Stimulated activated CD8-positive, alpha-beta memory T cell treated with anti-CD3 and anti-CD28 coated beads, Interleukin-15, amount 100 ng/mL, for 24 hours (primary cell): ENCODE measurements at regions not wholly inside any gene's neighbourhood (a gene's known extent, or its start where the extent isn't known, plus 50 kb on each side); places are given as distances from the start of the nearest gene placed in this dataset.
"Not testable (repeated sequence)": the region's sequence is repeated elsewhere in the genome, so short reads cannot be mapped to it uniquely, and the experiment has no call there.

Source experiments
- DNase-seq: peaks from one replicate; pipeline ENCODE4 v3.0.0-alpha.2; 2020; ENCODE audit warnings: low read depth

GRCh38 chr16:17939723-17940122, 396.8 kb downstream of the NPIPA8 start:
- no peak for DNase-seq

DNA sequence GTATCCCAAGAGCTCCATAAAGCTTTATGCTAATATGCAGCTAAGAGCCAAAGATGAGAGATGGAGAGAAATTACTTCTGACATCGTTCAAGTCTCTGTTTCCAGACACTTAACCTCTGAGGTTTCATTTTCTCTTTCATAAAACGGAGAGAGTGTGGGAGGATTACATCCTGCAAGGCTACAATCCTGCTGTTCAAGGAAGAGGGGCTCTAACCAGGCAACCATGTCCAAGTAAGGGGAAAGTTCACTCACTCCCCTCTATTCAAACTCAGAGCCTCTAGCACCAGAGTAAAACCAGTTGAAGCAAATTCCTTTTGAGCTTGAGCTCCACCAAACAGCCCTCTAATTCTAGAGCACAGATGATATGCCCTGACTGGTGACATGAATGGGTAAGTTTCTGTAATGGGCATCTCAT, 397.4 kb downstream of the NPIPA8 start:
- DNase-seq = no peak

DNA sequence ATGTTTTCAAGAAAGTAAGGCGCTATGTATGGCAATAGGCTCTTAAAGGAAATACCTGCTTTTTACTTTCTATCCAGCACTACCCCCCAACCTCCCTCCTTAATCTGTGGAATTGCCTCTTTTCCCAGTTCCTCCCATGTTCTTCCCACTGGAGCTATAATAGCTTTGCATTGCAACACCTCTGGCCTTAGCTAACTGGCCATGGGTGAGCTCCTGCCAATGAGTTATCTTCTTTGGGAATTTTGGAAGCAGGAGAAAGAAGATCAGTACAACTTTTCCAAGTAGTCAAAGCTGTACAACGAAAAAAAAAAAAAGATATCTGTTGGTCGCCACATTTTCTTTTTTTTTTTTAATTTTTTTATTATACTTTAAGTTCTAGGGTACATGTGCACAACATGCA, 398.0 kb downstream of the NPIPA8 start:
- DNase-seq = no peak

GRCh38 chr16:17936766-17937402, 399.7 kb downstream of the NPIPA8 start:
- DNase-seq = no peak

- no peak for DNase-seq
These were observed 406.3 kb downstream of the NPIPA8 start for GRCh38 chr16:17930280-17930679.

DNA sequence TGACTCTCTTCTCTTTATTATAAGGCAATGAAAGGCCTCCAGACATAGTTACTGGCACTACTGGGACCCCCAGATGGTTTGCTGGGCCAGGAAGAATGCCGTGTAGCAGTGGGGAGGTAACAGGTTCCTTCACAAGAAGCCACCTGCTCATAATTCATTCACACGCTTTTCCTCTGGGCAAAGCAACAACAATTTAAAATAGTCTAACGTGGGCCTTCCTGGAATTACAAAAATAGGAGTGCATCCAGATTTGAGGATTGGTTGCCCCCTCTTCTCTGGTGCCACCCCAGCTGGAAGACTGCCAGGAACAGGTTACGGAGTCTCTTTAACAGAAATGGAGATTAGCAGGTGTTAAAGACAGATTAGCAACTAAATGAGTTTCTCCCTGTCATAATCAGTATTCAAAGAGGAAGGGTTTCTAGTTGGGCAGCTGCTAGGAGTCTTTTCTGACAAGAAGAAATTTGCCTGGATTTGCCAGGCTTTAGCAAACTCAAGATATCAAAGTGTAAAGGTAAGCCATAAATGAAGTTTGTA, 409.6 kb downstream of the NPIPA8 start:
- no peak for DNase-seq

DNA sequence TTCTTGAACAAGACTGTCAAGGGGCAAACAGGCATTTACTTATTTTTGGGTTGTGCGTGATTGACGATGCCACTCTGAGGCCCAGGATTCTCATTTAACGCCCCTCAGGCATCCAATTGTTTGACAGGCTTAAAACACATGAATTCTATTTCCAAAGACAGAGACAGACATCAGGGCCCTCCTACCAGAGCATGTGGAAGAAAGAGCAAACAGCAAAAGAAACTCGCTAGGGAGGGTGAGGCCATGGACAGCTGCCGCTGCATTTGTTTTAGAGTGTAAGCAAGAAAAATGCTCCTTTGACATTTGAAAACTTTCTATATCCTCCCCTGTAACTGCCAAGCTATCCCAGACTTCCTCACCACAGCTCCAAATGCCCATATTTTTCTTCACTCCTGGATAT, 410.1 kb downstream of the NPIPA8 start:
- DNase-seq = no peak

DNA sequence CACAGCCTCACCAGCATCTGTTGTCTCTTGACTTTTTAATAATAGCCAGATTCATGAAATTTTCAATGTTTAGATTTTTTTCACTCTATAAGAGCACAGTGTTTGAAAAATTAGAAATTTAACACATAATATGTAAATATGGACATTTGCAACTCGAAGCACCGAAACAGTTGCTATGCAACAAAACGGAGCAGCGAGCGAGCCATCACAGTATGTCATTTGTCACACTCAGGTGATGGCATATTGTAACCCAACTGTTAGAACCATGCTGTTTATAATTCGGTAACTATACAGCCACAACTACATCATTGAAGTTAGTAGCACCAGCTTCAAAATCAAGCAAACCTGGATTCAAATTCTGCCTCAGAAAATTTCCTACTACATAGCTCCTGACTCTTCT, 410.8 kb downstream of the NPIPA8 start:
- DNase-seq = no peak

GRCh38 chr16:17921357-17921978, 415.1 kb downstream of the NPIPA8 start:
- peak; percentile 3 for DNase-seq

- no peak for DNase-seq
These were observed 419.1 kb downstream of the NPIPA8 start for GRCh38 chr16:17917316-17918019.

DNA sequence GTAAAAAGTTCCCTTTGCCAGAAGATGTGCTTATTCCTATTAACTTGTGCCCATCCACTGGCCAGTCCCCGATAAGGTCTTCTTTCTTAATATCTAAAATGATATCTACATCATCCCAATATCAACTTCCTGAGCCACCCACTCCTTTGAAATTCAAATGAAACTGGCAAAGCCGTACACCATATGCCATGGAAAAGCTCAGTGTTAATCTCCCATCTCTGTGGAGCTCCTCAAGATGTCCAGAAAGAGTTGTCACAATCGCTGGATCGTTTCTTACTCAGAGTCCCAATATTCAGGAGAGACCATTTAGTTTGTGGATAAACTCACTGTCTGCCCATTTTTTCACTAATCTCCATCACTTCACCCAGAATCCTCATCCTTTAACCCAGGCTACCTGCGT, 420.7 kb downstream of the NPIPA8 start:
- no peak for DNase-seq

GRCh38 chr16:17914168-17914567, 422.4 kb downstream of the NPIPA8 start:
- DNase-seq = no peak

- DNase-seq = not testable (repeated sequence)
These were observed 425.0 kb downstream of the NPIPA8 start for GRCh38 chr16:17911578-17911977.

DNA sequence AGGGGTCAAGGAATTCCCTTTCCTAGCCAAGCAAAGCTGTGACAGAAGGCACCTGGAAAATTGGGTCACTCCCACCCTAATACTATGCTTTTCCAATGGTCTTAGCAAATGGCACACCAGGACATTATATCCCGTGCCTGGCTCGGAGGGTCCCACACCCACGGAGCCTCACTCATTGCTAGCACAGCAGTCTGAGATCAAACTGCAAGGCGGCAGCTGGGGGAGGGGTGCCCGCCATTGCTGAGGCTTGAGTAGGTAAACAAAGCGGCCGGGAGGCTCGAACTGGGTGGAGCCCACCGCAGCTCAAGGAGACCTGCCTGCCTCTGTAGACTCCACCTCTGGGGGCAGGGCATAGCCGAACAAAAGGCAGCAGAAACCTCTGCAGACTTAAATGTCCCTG, 429.9 kb downstream of the NPIPA8 start:
- DNase-seq = not testable (repeated sequence)

DNA sequence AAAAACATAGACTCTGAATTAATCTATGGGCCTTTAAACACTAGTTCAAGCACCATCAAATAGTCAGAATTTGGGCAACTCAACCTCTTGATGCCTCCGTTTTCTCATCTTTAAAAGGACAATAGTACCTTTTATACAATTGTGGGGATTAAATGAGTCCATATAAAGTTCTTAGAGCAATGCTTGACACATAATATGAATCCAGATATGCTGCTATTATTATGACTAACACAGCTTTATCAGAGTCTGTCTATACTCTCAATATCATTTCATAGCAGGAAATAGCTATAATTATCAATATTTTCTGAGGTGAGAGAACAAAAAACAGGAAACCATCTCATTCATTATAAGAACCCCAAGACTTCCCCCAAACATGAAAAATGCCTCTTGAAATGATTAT, 430.5 kb upstream of the XYLT1 start:
- DNase-seq = no peak

GRCh38 chr16:17899141-17899540, 428.4 kb upstream of the XYLT1 start:
- no peak for DNase-seq

DNA sequence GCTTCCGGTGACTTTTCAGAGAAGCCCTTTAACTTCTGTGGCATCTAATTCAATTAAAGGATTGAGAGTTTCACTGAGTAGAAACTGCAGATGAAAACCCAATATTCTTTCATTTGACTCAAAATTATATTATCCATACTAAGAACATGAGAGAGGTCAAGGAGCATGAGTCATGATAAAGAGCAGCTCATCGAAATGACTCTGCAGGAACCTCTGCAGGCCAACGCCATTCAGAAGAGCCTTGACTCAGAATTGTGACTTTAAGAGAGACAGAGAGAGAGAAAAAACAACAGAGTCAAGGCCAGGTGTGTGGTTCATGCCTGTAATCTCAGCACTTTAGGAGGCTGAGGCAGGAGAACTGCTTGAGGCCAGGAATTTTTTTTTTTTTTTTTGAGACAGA, 417.2 kb upstream of the XYLT1 start:
- no peak for DNase-seq

DNA sequence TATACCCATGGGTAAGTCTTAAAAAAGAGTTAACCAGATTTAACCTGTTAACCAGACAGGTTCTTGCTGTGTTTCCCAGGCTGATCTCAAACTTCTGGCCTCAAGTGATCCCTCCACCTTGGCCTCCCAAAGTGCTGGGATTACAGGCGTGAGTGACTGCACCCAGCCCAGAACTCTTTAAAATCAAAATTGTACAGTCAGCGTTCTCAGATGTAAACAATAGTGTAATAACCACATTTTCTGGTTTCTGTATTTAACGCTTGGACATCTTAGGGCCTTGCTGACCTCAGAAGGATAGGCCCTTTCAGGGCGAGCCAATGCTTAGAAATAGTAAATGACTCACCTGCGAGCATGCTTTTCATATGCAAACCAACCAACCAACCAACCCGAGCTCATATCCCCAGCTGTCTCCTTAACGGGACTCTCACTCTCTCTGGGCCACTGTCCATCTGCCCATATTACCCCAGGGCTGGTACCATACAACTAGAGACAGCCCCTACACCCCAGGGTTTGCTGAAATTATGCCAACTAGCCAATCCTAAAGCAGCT, 415.0 kb upstream of the XYLT1 start:
- DNase-seq = no peak

- no peak for DNase-seq
These were observed 407.1 kb upstream of the XYLT1 start for GRCh38 chr16:17877821-17878360.

DNA sequence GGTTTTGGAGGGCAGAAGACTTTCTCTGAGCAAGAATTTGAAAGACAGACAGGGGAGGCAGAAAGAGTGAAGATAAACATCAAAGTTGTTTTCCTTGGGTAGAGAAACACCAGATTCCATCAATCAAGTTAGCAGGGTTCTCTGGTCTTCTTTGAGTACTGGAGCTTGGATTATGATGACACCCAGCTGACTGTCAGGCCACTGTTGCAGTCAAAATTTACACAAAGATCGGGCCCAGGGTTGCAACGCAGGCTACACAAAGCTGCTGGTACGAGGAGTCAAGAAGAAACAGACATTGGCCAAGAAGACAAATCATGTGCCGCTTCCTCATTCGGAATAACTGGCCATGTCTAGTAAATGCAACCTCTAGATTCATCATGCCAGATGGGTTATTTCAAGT, 396.2 kb upstream of the XYLT1 start:
- no peak for DNase-seq

DNA sequence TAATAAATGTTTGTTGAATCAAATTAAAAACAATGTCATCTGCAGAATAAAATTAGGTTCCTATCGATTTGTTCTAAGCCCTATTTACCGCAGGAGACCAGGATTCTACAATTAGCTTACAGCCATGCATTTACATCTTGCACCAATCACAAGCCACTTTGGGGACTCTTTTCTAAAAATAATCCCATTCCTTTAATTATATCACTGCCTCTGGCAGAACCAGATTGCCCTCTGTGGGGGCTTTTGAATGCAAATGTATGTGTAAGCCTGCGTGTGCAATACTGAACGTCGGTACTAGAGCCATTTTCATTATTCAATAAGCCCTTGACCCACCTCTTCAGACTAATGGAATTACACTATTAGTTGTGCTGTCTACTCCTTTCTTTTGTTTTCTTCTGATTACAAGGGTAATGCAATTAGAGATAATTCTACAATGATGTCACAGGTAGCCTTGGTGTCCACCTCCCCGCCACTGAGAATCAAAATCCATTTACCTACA, 391.3 kb upstream of the XYLT1 start:
- DNase-seq = no peak

DNA sequence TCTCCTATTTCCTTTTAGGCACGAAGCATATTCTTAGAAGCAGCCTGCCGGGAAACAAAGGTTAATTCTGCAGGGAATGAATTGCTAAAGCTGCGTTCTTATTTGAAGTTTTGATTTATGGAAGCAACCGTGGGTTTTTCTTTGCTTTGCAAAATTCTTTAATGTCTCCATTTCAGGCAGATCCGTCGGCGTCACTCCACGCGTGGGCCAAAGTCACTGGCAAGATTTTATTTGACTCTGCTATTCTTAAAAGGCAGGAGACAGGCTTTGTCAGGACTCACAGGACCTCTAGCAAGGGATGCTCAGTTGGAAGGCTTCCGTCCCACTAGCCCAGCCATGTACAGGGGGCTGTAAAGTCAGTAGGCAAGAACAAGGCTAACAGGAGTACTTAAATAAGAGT, 387.3 kb upstream of the XYLT1 start:
- no peak for DNase-seq

GRCh38 chr16:17853958-17854357, 383.2 kb upstream of the XYLT1 start:
- DNase-seq = no peak
